ENCODE measurements at regions not wholly inside any gene's neighbourhood (a gene's known extent, or its start where the extent isn't known, plus 50 kb on each side); places are given as distances from the start of the nearest gene placed in this dataset.
"Not testable (repeated sequence)": the region's sequence is repeated elsewhere in the genome, so short reads cannot be mapped to it uniquely, and the experiment has no call there.

DNA sequence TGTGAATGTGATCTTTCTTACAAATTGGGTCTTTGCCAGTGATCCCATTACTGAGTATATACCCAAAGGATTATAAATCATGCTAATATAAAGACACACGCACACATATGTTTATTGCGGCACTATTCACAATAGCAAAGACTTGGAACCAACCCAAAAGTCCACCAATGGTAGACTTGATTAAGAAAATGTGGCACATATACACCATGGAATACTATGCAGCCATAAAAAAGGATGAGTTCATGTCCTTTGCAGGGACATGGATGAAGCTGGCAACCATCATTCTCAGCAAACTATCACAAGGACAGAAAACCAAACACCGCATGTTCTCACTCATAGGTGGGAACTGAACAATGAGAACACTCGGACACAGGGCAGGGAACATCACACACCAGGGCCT is 55.5 kb upstream of the ATP2B1 start:
- TF ChIP-seq, protein P1, sequence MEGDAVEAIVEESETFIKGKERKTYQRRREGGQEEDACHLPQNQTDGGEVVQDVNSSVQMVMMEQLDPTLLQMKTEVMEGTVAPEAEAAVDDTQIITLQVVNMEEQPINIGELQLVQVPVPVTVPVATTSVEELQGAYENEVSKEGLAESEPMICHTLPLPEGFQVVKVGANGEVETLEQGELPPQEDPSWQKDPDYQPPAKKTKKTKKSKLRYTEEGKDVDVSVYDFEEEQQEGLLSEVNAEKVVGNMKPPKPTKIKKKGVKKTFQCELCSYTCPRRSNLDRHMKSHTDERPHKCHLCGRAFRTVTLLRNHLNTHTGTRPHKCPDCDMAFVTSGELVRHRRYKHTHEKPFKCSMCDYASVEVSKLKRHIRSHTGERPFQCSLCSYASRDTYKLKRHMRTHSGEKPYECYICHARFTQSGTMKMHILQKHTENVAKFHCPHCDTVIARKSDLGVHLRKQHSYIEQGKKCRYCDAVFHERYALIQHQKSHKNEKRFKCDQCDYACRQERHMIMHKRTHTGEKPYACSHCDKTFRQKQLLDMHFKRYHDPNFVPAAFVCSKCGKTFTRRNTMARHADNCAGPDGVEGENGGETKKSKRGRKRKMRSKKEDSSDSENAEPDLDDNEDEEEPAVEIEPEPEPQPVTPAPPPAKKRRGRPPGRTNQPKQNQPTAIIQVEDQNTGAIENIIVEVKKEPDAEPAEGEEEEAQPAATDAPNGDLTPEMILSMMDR (IDR thresholded peaks at IDR 0.05) = not testable (repeated sequence)
- TF ChIP-seq POLR2A (IDR thresholded peaks at IDR 0.05) = not testable (repeated sequence)
